HK-2 (cell line): ENCODE measurements at regions not wholly inside any gene's neighbourhood (a gene's known extent, or its start where the extent isn't known, plus 50 kb on each side); places are given as distances from the start of the nearest gene placed in this dataset.

ENCODE experiments used
- DNase-seq: peaks from one replicate; pipeline ENCODE4 v3.0.0-alpha.2; 2018; ENCODE audit not compliant: unreplicated experiment

DNA sequence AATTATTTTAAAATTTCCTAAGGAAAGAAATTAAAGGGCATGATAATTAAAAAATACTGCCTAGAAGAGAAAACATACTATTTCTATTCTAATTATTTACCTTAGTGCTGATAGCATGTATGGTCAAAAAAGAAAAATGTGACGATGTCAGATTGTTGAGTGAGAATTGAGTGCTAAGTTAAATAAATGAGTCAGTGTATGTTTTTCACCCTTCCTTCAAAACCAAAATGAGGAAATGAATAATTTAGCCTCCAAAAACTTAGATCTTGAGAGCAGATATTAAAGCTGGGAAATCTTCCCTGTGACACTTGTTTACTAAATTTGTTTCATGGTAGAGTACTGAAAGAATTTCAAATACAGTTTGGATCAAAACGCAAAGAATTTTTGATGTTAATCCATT is 58.6 kb upstream of the NYAP2 start:
- DNase-seq, result no peak

DNA sequence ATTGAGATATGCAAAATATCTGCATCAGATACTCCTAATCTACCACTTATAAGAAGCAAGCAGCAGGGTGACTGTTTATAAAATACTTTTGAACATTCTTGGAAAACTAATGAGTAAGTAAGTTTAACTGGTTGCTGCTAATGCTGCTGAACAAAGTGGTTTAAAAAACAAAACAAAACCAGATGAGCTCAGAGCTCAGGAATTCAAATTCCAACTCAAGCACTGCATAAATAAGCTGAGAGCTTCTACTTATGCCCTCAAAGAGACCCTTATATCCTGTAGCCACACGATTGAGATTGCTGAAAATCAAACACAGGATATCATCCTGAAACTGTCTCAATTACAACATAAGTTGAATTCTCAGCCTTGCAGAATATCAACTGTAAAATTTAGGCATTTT is 62.3 kb upstream of the NYAP2 start:
- no peak for DNase-seq

DNA sequence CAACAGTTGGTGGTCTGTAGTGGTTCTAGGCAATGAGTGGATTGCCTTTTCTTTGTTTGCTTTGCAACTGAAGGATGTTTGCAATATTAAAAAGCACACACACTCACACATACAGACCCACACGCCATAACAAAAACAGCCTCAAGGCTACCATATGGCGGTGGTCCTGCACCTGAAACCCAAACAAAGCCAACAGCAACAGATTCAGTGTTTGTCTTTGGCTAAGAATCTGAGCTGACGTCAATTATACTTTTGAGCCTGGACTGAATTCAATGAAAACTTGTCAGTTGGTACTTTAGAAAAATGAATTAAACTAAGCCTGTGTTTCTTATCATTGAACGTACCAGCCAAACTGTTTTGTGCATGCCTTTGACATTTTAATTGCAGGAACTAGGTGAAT is 65.0 kb upstream of the NYAP2 start:
- no peak for DNase-seq

DNA sequence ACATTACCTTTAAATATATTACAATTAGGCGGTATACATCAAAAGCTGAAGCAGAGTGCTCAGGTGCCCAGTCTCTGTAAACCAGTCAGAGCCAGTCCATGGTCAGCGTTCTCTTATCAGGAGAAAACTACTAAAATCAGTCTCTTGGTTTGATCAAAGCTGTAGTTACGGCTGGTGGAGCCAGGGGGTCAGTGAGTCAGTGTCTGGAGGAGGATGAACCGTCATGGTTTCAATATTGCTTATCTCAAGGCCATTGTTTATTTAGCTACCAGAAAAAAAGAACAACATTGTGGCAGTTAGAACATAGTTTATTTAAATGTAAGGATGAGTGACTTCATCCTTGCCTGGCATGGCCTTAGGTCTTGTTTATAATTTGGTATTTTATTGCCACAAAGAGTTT is 71.3 kb upstream of the NYAP2 start:
- DNase-seq, result peak; percentile 8

DNA sequence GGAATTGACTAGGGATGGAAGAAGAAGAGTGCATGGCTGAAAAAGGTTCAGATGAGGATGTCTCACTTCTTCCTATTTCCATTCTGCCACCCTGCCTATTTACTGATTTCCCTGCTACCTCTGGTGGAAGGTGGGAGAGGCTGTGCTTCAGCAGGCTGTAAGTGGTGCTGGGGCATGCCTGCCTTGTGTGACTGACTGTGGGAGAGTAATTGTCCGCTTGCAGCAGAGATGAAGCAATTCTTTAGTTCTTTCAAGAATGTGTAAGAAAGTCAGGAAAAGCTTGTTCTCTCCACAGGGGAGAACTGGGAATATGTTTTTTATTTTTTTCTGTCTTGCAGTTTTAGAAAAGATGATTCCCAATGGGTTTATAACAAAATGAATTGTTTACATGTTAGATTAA is 72.5 kb upstream of the NYAP2 start:
- DNase-seq, result no peak

DNA sequence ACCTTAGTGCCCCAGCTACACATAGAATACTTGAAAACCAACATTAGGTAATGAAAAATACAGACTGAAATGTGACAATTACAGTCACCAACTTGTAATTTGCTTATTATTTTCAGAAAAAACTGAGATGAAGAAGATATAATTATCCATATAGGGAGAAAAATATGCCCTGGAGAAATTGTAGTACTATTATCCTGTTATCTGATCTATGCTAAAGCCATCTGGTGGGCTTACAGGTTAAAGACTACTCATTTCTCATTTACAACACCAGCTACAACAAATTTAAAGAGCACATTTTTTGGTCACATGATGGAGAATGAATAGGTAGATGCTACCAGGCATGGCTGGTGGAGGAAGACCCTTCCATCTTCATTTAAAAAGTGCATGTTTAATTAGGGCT is 79.6 kb upstream of the NYAP2 start:
- DNase-seq, result no peak

DNA sequence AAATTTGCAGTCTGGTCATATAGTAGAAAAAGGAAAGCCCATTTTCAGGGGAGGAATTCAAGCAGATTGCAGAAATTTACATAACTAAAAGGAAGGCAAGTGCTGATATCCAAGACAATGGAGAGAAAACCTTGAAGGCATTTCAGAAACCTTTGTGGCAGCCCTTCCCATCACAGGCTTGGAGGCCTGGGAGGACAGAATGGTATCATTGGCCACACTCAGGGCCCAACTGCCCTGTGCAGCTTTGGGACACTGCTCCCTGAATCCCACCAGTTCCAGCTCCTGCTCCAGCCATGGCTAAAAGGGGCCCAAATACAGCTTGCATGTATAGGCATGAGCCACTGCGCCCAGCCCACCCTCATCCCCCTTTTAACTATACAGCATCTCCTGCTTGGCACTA is 81.1 kb upstream of the NYAP2 start:
- DNase-seq, result no peak

DNA sequence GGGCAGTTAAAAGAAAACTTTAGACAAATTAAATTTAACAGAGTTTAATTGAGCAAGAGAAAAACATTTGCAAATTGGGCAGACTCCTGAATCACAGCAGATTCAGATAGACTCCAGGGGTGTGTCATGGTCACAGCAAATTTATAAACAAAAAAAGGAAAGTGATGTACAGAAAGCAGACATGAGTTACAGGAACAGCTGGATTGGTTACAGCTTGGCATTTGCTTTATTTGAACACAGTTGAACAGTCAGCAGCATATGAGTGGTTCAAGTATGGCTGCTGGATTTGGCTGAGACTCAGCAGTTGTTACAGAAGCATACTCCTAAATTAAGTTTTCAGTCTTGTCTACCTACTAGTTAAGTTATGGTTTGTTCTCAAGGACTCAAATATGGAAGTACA is 82.3 kb upstream of the NYAP2 start:
- no peak for DNase-seq

DNA sequence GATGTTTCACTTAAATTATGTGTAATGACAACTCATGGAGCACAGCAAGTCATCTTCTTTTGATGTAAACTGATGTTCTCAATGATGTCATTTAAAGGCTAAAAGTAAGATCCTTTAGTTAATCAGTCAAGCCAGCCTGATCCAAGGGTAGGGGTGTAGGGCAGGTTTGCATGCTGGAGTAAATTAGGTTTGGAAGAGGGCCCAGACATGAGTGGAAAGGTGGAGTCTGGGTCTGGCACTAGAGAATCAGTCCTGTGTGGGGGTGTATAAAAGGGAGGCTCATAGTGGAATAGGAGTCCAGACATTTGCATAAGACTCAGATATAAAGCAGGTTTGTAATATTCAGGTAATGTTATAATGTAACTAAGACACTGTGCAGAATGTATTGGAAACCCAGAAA is 88.8 kb upstream of the NYAP2 start:
- DNase-seq, result no peak

DNA sequence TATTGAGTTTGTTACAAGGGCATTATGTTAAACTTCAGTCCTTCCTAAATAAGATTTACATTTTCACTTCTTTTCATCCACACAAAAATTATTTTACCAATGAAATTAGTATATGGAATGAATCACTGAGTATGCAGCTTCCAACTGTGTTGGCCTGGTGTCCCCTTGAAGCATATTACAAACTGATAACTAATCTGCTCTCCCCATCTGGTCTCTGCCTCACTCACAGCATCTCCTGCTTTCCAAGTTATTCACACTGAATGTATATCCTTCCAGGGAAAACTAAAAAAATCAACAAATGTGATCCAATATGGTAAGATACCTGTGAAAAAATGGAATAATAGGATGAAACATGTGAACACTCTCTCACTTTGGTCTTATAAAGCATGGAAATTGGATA is 90.0 kb upstream of the NYAP2 start:
- DNase-seq, result no peak

DNA sequence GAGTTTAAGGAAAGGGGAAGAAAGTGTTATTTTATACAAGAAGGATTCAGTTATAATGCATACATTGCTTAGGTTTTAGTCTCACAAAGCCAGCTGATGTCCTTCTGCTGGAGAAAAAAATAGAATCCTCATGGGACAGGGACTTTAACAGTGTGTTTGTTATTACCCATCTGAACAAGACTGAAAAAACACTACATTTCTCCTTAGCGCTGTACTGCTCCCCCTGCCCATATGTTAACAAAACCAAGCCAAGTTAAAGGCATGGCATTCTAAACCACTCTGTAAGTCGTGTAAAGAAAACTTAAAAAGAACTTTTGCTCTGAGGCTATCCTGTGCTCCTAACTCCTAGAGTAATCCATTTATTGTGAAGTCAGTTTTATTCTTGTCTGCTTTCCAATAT is 102.6 kb upstream of the NYAP2 start:
- no peak for DNase-seq

DNA sequence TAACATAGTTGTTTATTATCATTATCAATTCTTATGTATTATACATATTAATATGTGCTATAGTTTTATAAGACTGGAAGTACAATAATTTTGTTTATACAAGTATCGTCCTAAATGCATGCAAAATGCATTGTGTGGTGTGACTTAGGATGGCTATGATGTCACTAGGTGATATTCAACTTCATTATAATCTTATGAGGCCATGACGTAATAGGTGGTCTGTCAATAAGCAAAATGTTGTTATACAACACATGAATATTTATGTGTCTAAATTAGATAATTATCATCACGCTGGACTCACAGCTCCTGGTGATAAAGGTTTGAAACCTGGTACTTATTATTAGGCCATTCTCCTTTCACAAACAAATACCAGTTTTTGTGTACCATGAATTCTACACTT is 104.4 kb upstream of the NYAP2 start:
- no peak for DNase-seq

DNA sequence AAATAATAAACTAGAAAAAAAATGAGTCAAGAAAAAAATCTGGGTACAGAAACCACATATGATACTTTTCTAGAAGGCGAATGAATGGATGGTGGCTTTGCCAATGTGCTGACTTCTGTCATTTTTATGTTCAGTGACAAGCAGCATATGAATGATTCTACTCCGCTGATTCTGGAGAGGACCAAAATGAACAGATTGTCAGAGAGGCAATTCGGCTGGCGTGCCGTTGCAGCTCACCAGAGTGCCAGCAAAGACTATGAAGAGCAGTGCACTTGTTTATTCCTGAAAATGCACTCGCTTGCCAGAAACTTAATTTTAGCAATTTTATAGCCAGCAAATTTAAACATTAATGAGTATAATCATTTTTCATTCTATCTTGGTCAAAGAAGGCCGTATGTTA is 105.9 kb upstream of the NYAP2 start:
- DNase-seq, result no peak

DNA sequence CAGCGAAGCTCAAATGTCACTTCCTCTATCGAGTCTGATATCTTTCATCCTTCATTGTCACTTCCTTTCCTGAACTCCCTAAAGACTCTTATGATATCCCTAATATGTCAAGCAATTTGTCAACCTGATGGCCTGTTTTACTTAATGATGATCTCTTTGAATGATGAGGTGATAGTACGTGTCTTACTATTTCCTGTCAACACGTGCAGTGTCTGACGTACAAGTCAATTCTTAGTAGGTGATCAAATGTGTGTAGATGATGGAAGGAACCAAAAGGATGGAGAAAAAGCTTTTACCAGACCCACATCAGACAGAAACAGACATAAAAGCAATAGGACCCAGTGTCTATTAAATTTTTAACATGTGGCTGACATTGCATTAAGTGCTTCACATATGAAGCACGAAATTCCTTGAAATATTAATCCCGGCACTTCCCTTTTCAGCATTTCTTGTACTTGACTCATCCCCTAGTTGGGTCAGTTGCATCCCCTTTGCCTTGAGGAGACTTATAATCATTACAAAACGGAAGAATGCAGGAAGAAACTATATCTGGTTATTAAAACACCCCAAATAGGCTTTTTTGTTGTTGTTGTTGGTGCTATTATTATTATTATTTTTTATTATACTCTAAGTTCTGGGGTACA is 108.6 kb upstream of the NYAP2 start:
- DNase-seq, result no peak

DNA sequence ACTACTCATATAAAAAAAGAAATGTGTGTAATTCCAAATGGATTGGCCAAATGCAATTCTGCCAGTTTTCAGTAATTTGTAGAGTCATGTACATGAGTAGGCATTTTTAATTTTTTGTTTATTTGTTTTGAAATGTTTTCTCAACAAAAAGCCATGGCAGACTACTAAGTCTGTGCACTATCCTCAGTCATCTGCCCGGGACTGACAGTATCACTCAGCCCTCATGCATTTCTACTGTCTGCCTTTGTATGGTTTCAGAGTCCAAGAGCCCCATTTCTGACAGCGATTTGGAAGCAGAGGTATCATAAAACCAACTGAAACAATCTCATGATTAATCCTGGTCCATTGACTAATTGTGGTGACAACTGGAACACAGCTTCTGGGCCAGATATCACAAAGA is 109.9 kb upstream of the NYAP2 start:
- no peak for DNase-seq

DNA sequence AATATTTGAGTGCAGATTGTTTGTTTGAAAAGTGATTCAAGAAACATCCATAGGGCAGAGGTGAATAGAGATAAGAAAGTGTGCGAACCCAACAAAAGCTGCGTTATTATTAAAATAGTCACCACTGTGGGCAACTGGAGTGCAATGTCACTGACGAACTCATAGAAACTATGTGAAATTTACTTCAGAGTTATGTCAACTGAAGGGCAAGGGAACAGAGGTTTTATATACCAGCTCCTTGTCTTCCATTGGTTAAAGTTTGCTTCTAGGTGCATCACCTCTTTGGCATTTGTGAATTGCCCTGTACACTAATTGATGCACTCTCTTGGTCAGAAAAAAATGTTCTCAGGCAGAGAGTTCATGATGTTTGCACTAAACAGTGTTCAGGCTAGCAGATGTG is 110.5 kb upstream of the NYAP2 start:
- no peak for DNase-seq

DNA sequence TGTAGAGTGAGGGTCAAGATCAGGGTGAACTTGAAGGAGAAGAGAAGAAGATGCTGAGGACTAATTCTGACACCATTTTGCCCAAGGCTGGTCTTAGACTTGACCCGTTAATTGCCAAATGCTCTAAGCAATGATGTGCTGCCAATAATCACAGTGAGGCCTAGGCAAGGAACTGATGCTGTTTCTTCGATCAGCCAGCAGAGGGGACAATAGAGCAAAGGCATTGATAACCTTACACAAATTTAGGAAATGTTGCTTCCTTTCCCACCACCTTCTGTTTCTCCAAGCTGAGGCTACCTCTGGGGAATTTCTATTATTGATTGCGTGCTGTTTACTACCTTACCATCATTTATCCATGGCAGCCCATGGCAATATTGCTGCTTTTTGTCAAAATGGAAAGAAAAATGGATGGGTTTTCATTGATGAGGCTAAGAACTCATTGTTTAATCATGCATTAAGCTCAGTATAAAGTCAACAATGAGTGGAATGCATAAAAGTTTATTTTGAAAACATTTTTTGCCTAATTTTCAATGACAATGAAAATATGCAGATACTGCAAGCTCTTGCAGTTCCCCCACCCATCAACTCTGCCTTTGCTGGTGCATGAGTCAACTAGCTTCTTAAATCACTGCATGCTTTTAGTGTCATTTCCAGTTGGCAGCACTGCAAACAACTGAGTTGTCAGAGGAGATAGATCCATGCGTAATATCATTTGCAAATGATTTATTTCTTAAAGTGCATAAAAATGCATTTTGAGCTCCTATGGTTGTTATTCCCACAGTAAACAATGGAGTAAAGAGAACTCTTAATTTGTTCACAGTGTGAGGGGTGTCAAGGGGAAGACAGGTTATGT is 116.4 kb upstream of the NYAP2 start:
- DNase-seq, result peak; percentile 11

DNA sequence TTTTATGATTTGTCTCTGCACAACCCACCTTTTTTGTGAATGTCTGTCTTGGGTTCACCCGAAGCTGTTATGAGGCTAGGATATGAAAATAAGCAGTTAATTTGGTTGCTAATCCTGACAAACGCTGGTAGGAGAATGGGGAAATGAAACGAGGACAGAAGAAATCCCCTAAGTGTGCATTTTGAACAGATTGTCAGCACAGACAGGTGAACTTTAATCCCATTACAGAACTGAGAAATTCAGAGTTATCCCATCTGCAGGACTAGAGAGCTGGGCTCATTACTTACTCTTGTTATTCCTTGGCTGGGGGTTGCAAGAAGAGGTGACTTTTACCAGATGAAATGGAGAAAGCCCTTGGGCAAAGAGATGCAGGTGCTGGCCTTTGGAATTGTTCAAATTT is 123.3 kb upstream of the NYAP2 start:
- DNase-seq, result no peak

DNA sequence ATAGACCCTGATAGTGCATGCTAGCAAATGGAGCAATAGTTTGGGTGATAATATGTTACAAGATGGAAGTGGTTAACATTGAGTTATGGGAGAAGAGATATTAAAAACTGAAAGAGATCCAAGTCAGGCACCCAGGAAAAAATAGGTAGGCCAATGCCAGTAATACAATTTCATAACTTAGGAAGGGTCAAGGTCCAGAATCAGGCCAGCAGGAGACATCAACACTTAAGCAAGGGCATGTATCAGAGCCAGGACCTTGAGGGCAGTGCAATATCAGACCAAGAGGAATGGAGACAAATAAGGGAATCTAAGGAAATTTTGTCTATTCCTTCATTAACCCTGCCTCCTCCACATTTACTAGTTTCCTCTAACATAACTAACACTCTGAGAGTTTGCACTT is 124.1 kb upstream of the NYAP2 start:
- DNase-seq, result no peak

DNA sequence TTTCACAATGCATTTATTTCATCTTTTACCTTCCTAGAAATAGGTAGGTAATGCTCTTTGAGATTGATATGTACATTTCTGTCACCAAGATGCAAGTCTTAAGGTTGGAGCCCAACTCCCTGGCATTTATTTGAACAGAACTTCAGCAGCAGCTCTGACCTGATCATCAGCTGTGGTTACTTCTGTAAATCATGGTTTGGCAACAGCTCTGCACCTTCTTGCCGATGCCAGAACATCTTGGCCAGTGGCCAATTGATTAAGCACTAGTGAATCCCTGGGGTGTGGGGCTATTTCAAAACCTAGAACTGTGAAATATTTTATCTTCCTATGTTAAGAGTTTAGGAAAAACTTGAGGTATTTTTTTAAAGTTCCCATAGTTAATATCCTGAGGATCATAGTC is 124.8 kb upstream of the NYAP2 start:
- DNase-seq, result no peak

DNA sequence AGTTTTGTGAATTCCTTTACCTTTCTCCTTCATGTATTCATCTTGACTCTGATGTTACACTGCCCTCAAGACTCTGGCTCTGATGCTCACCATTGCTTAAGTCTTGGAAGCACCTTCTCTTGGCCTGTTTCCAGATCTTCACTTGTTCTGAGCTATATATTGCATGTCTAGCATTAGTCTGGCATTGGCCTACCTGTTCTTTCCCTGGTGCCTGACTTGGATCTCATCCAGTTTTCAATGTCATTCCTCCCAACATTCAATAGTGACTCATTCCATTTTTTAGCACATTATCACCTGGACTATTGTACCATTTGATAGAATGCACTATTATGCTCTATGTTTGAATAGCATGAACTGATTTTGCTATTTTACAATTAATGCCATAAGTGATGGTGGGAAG is 127.3 kb upstream of the NYAP2 start:
- DNase-seq, result no peak

DNA sequence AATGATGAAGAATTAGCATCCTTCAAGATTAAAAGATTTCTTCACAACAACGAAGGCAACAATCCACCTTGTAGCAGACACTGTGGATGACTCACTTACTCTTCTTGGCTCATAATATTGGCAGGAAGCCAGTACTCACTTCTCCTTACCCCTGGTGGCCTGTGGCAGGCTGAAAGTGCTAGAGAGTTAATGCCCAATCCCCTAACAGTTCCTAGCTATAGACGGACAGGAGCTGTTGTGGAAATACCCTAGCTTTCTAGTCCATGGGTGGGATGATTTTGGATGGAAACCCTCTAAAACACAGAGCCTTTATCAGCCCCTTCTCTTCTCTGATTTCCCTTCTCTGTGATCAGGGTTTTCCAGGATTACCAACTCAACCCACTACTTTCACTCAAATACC is 128.6 kb upstream of the NYAP2 start:
- DNase-seq, result peak; percentile 39

DNA sequence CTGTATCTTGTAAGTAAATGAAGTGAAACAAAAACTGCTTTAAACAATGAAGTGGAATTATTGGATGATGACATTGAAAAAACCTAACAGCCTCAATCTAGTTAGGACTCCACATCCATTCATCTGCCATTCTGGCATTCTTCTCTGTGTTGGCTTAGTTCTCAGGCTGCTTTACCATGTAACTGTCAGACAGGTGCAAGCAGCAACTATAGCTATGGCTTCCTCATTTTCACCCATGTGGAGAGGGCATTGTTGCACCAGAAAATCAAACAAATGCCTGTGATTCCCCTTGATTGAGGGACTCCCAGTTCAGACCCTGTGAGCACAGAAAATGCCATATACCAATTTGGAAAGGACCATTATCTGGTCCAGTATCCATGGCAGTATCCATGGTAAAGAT is 129.5 kb upstream of the NYAP2 start:
- DNase-seq, result no peak

DNA sequence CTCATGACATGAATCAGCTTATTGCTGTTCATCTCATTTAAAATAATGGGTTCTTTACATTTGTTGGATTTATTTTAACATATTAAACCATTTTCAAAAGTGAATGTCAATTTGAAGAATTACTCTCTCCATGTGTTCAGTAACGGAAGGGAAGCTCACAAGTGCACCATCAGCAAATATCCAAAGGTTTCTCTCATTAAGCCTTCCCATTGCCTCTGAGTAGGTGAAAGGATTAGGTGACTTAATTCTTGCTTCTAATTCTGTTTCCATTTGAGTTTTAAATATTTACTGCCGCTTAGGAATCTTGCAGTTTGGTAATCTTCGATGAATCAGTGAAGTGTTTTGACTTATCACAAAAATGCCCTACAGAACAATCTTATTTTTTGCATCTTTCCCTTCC is 145.1 kb upstream of the NYAP2 start:
- DNase-seq, result no peak
